HG02970 (cell line): ENCODE measurements at regions not wholly inside any gene's neighbourhood (a gene's known extent, or its start where the extent isn't known, plus 50 kb on each side); places are given as distances from the start of the nearest gene placed in this dataset.

ENCODE experiments used
- ATAC-seq: cut with Tn5 transposase; IDR thresholded peaks from one replicate; pipeline ENCODE4 v1.9.1; 2021; ENCODE audit warnings: mild to moderate bottlenecking, moderate library complexity, moderate number of reproducible peaks; ENCODE audit not compliant: unreplicated experiment, low FRiP score

DNA sequence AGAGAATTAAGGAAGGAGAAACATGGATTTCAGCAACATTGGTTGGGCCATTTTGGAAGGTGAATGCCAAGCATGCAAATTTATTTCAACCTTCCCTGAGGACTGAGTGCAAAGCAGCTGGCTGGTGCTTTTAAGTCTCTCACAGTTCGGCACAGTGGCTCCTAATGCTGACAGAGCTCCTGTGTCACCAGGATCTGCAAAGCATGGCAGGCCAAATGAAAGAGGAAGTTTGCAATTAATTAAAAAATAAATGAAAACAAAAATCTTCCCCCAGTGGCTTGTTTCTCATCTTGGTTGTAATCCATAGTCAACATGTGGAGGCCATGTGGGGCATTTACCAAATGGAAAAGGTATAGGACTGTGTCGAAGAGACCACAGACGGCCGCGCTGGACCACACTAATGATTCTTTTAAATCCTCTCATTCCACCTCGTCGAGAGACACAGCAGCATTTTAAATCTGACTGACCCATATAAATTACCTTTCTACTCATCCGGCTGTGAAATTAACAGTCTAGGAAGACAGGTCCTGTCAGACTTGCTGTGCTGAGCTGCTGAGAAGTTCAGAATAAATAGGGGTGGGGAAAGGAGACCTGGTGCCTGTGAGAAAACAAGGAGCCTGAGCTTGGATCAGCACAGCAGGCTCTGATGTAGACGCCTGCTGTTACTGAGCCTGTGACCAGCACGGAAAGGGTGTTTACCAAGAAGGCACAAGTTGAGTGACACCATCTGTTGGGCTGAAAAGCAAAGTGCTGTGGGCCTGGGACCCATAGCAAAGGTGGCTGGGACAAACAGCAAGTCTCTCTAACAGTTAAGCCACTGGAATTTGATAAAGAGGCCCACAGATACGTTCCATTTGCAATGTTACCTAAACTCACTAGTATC, 136.0 kb upstream of the COL1A2 start:
- no peak for ATAC-seq

DNA sequence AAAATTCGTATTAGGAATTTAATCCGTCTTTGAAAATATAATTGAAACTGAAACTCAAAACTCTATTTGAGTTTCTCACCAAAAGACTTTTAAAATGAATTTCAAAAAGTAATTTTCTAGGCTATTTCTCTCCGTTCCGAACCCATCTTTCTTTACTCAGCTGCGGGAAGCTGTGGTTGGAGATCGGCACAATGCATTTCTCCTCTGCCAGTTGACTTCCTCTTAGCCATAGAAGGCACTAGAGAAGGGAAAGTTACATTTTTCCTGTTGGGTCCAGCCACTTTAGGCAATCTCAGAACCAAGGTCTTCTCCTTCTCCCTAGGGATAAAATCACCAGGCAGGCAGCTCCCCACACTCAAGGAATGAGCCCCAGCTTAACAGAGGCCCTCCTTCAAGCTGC, 133.6 kb upstream of the COL1A2 start:
- no peak for ATAC-seq

DNA sequence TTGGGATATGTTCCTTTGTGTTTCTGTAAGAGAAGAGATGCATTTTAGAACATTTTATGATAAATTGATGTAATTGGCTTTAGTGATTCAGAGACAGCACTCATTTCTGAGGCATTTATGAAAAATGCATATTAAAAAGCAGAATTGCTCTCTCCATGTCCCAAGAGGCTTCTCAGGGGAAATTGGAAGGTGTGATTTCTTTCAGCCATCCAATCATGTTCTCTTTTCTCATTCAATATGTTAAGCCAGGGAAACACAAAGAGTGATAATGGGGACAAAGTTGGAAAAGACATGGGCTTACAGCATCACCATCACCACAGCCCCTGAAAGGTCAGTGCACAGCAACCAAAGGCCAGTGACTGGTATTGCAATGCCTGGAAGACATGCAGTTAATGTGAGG, 129.9 kb upstream of the COL1A2 start:
- ATAC-seq, result no peak

DNA sequence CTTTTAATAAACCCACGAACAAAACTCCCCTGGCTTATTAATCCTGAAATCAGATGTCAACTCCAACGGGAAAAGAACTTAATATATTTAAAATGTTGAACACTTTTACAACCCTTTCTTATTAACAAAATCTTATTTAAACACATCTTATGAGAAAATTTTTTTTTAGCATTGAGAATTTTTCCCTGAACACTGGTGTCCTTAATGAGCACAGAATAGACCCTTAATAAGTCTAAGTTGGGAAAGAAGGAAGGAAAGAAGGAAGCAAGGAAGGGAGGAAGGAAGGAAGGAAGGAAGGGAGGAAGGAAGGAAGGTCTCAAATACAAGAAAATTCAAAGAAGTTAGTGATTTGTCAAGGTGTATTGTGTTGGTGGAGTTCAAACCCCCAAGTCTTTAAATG, 129.2 kb upstream of the COL1A2 start:
- ATAC-seq, result no peak

DNA sequence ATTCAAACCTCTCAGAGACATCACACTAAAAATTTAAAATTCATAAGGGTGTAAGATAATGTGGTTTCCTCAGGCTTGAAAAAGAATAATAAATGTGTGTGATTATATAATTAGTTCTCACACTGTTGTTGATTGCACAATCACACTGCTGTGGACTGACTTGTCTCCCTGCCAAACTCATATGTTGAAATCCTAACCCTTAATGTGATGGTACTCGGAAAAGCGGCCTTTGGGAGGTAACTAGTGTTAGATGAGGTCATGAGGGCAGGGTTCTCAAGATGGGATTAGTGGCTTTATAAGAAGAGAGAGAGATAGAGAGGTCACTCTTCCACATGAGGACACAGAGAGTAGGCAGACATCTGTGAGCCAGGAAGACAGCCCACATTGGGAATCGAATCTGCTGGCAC, 128.5 kb upstream of the COL1A2 start:
- no peak for ATAC-seq

DNA sequence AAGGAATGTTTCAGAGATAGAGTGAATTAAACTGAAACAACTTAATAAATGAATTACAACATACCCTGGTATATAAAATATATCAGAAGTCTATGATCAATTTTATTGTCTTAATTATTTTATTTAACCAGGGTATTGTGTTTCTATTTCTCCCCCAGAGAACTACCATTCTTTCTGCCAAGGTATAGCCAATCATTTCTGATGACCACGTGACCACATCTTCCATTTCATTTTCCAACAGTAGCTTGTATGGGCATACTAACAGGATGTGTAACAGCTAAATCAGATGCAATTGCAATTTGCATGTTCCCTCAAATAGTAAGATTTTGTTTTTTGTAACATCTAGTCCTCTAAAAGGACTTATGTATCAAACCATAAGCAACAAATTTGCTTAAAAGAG, 123.9 kb upstream of the COL1A2 start:
- ATAC-seq, result no peak

DNA sequence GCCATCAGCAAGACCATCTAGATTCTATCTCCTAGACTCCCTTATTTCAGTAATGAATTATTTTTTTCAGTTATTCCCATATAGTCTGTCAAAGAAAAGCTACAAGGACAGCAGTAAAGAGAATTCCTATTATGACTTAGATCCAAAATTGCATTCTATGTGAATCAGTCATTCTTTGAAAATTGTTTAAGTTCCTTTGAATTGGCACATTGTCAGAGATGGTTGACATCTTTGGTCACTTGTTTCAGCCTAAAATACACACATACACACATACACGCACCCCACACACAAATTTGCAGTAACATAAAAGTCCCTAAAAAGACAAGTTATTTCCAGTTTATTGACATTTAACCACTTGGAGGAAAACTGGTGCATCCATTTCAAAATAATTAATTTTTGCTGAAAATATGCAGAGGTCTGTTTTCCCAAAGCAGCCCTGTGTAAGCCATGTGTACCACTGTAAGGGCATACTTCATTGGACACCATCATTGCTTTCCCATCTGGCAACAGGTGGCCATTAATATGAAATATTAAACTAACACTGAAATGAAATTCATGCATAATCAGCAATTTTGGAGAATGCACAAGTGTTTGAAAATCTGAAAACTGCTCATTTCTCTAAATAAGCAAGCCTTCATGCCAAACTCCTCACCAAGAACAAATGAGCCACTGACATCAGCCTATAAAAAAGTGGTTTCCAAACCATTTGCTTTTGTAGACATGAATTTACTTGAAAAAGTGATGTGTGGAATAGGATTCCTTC, 121.7 kb upstream of the COL1A2 start:
- ATAC-seq, result no peak

DNA sequence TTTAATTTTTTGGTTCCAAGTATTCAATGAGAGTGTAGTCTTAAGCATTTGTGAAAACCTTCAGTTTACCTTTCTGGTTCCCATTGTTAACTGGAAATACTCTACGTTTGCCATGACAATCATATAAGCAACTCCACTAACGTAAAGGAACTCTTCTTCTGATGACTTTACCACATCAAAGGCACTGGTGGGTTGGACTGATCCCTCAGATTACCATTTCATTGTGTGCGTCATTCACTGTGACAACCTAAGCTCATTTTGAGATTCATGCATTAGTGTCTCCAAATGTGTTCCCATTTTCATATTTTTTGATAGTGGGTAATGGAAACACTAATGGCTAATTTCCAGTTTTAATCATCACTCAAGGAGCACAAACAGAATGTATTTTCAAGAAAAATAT, 119.9 kb upstream of the COL1A2 start:
- ATAC-seq, result no peak

DNA sequence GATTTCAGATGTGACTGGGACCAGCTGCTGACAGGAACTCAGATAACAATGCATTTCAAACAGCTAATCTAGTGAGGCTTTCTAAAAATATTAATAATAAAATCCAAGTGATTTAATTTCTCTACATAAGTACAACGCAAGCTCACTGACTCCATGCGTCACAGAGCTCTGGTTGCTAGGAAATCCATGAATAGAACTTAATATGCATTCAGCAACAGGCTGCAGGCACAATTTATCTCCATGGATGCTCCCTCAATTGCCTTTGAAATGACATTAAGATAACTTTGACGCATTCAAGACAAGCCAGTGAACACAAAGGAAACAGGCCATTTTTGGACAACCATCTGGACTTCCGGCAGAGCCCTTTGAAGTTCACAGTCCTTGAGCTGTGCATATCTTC, 118.7 kb upstream of the COL1A2 start:
- no peak for ATAC-seq

DNA sequence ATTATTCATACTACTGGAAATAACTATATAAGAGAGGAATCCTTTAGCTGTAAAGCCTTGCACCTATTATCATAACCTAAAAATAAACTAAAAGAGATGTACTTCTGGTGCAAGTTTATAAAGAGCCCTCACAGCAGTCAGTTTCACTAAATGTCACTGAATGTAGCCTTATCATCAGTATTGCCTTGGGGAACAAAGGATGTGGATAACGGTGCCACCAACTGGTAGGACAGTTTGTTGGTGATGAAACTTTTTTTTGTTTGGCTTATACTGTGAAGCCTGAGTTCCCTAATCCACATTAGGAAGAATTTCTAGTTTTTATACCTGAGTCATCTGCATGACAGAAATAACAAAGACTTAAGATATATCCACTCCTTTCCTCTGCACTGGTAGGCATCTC, 117.9 kb upstream of the COL1A2 start:
- no peak for ATAC-seq

DNA sequence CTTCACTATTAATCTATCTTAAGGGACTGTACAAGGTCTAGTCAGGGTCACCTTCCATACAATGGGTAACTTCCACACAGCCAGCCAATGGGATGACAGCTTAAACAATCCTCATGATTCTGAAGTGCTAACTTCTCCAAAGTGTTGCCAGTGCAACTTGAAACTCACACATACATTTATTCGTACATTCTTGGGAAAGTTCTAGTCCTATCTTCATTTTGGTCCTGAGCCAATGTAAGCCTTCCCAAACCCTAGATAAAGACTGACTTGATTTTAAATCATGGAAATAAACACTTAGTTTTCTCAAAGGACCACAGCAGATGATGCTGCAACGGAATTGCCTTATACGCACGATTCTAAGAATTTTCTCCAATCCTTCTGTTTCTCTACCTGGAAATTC, 117.5 kb upstream of the COL1A2 start:
- no peak for ATAC-seq

DNA sequence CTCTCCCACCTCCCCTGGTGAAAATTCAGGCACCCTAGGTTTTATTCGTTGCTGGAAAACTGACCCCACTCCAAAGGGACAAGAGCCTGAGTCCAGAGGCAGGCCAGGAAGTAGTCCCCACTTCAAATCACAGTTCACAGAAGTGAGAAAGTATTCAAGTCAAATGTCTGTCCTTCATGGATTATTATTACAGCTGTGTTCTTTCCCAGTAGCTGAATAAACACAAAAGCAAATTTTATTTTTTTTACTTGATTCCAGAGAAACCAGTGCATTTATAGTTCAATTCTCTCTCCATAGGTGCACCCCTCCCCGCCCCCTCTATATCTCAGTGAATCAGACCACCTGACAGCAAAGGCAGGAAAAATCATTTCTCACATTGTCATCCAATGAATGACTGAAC, 113.8 kb upstream of the COL1A2 start:
- ATAC-seq, result no peak

DNA sequence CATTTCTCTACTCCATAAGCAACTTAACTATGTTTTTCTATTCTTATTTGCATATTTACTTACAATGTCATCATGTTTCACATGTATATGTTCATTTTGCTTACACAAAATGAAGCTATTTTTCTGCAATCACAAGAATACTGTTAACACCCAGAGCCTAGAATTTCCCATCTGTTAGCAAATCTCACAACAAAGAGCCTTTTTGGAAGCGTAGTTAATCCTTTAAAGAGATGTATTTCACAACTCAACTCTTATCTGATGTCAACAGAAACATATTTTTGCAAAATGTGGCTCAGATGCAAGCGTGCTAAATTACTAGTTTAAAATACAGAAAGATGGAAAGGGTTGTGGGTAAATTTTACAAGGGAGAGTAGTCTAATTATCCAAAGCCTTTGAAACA, 110.6 kb upstream of the COL1A2 start:
- ATAC-seq, result no peak

DNA sequence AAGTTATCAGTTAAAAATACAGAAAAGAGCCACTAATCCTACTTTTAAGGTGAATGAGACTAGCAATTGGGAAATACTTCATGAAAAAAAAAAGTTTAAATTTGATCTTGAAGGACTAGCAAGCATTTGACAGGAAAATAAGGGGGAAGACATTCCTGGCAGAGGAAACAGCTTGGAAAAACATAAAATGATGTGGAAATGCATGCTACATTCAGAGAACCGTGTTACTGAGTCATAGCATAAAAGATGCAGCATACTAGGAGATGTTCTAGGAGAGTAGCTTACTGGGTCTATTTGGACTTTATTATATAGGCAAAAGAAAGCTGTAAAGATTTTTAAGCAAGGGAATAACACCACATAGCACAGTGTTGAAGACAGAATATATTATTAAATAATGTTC, 108.6 kb upstream of the COL1A2 start:
- no peak for ATAC-seq

DNA sequence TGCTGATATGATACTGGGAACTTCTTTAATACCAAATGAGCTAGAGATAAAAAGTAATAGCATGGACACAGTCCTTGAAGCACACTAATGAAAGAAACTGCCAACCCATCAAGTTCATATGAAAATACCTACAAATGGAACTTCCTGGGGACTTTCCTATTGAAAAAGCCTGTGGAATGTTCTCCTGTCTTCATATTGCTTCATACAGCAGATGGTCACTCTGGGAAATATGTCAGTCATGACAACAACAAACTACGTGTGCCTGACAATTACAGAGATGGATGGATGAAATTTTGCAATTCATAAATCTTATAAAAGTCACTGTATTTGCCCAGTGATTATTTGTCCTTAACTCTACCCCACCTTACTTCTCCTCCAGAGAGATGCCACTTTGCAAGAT, 106.6 kb upstream of the COL1A2 start:
- ATAC-seq, result no peak

DNA sequence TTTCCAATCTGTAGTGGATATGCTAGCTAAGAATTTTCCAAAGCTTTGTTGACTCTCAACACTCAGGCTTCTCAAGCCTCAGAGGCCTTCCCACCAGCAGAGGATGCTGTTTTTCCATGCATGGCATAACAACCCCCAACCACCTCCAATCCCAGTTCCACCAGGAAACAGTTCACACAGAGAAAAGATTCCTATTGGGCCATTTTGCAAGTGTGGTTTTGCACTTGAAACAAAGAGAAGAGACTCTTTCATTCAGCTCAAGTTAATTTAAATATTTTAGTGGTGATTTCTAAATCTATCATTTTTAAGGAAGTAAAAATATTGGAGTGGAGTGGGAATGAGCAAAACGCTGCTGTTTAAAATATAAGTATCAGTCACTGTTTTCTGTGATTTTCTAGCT, 105.6 kb upstream of the COL1A2 start:
- no peak for ATAC-seq

DNA sequence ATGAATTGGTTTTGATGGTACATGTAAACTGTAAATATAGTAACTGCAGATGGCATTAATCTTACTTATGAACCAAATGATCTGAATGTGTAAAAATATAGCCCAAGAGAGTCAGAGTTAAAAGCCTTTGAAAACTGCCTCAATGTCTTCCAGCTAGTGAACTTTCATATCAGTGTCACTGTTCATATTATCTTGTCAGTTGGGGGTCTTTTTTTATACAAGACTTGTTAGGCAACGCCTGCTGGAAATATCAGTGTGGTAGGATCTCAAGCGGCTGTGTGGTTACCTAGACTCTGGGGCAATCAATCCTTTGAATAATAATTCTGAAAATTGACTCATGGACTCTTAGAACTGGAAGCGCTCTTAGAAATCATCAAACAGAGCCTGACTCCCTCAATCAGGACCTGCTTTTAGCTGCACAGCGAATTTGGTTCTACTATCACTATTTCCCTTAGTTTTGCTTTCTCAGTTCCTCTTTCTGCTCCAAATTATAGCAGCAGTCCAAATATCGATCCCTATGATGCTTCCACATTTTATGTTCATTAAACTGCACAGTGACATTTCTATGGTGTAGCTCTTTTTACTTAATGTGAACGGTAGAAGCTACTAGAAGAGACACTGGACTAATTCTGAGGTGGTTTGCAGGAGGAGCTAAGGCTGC, 100.1 kb upstream of the COL1A2 start:
- ATAC-seq, result no peak

DNA sequence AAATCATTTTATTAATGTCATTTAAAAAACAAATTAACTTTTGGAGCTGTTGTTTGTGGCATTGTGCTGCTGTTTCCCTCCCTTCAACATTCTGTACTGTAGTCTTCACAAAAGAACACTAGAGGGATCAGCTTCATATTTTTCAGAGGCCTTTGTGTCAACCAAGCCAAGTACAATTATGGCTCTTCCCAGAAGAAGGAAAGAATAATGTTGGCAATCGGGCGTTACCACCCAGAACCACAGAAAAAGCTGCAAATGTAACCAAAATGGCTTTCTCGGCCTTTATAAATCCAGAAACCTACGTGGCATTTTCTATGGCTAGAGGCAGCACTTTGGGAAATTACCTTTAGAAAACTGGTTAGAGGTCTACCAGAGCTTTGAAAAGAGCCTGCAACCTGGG, 98.8 kb upstream of the COL1A2 start:
- ATAC-seq, result no peak

DNA sequence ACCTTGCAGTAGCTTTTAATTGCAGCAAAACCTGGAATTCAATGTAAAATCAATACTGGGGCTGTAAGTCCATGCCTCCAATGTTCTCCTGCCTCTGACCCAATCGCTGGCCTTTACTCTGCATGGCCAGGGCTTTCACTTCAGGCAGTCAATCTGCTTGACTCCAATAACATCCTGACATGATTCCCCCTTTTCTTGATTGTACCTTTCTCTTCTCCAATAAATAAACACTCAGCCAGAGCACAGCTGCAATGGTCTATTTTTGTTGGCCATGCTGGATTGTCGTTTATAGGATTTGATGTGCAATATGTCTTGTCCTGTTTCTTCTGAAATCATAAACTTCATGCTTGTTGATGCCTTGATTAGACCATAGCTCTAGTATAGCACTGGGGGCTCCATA, 97.8 kb upstream of the COL1A2 start:
- ATAC-seq, result no peak

DNA sequence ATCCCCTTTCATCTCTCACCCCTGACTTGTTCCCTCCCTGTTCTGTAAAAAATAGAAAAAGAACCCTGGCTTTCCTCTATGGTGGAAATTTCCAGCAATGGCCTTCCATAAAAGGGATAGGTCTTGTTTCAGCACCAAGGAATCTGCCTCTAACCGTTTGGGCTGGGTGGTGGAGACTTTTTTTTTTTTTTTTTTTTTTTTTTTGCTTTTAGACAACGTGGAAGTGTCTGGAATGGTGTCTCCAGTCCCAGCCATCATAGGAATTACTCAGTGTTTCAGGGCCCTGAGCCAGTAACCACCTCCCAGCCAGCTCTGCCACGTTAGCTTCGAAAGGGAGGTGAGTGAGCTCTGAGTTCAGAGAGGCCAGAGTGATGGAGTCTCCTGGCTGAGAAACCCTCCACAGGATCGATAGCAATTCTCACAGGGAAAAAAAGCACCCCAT, 97.3 kb upstream of the COL1A2 start:
- ATAC-seq, result no peak

DNA sequence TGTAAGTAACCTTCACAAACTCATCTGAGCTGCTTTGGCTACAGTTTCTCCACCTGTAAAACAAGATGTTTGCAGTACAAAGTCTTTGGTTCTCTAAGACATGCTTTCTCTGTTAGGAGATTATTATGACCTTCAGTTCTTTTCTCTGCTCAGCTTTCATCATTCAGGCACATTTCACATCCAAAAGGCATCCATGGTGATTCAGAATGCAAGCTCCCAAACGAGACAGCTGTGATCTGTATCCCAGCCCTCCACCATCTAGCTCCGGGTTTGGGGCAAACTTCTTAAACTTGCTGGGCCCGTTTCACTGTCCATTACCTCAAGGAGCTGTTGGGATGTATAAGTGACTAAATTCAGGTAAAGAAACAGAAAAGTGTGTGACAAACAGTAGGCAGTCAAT, 95.8 kb upstream of the COL1A2 start:
- no peak for ATAC-seq
